ENCODE measurements at regions not wholly inside any gene's neighbourhood (a gene's known extent, or its start where the extent isn't known, plus 50 kb on each side); places are given as distances from the start of the nearest gene placed in this dataset.

- no peak overlapping the region for H3K4me3 ChIP-seq (ENCODE audit: low read depth, low read length)
- no peak for TF ChIP-seq CTCF (IDR thresholded peaks at IDR 0.05; ENCODE audit: borderline replicate concordance, insufficient read depth, low read depth, low read length)
These were observed 115.0 kb upstream of the LRIG1 start for GRCh38 chr3:66615643-66616301.

GRCh38 chr3:66617351-66617750, 116.5 kb upstream of the LRIG1 start:
- H3K4me3 ChIP-seq (ENCODE audit: low read depth, low read length) = no peak overlapping the region
- no peak for TF ChIP-seq CTCF (IDR thresholded peaks at IDR 0.05; ENCODE audit: borderline replicate concordance, insufficient read depth, low read depth, low read length)

- no peak overlapping the region for H3K4me3 ChIP-seq (ENCODE audit: low read depth, low read length)
- no peak for TF ChIP-seq CTCF (IDR thresholded peaks at IDR 0.05; ENCODE audit: borderline replicate concordance, insufficient read depth, low read depth, low read length)
These were observed 117.2 kb upstream of the LRIG1 start for GRCh38 chr3:66618066-66618465.

GRCh38 chr3:66620296-66620695, 119.5 kb upstream of the LRIG1 start:
- no peak for TF ChIP-seq CTCF (IDR thresholded peaks at IDR 0.05; ENCODE audit: borderline replicate concordance, insufficient read depth, low read depth, low read length)
- H3K4me3 ChIP-seq (ENCODE audit: low read depth, low read length) = no peak overlapping the region

GRCh38 chr3:66622756-66623457, 122.1 kb upstream of the LRIG1 start:
- no peak overlapping the region for H3K4me3 ChIP-seq (ENCODE audit: low read depth, low read length)
- TF ChIP-seq CTCF (IDR thresholded peaks at IDR 0.05; ENCODE audit: borderline replicate concordance, insufficient read depth, low read depth, low read length) = no peak

GRCh38 chr3:66625505-66626216, 124.8 kb upstream of the LRIG1 start:
- no peak for TF ChIP-seq CTCF (IDR thresholded peaks at IDR 0.05; ENCODE audit: borderline replicate concordance, insufficient read depth, low read depth, low read length)
- H3K4me3 ChIP-seq (ENCODE audit: low read depth, low read length) = no peak overlapping the region

Measured in GM12875 (cell line).